Lung microvascular endothelial cell (primary cell): ENCODE measurements at regions not wholly inside any gene's neighbourhood (a gene's known extent, or its start where the extent isn't known, plus 50 kb on each side); places are given as distances from the start of the nearest gene placed in this dataset.
"Not testable (repeated sequence)": the region's sequence is repeated elsewhere in the genome, so short reads cannot be mapped to it uniquely, and the experiment has no call there.

ENCODE experiments used
- DNase-seq, 2 donors: peaks; one replicate each; pipeline versions ENCODE4 v3.0.0 to v3.0.0-alpha.2; 2010; ENCODE audit warnings: low read depth in 2 of 2

DNA sequence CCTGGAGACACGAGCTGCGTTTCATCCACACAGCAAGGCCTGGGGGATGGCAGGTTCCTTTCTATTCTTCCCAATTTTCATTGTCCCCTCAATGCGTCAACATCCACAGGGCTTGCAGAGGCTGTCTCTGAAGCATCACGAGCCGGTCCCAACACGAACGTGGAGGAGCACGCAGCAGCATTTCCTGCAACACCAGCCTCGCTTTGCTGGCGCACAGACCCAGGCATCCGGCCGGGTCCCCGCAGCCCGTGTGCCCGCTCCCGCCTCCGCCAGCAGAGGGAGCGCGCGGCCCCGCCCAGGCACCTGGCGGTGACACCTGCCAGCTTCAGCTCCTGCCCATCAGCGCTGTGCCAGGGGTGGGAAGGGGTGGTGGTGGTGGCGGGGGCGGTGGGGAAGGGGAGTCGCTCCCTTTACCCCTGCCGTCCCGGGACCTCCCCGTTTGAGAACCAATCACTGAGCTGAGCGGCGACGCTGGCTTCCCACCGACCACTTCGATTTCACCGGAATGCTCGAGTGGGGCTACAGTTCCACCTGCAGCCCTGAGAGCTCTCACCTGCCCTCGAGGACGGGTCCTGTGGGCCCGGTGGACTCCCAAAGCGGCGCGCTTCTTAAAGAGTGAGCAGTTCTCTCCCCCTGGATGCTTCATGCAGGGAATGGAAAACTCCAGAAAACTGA, 464.5 kb downstream of the ICE1 start:
- no peak for DNase-seq

DNA sequence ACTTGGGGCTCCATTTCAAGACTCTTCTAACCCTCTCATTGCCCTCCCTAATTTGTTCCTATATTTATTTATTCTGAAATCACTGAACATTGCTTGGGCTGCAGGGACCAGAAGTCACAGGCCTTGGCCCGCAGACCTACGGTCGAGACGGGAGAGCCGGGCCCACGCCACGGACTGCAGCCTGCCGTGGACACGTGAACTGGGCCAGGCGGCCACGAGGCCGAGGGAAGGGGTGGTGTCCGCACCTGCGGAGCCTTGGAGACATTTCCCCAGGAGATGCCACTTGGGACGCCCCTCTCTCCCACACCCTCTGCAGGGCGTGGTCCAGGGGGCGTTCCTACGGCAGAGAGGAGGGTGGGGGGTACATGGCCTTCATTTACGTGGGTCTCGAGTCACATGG, 463.9 kb downstream of the ICE1 start:
- no peak for DNase-seq

DNA sequence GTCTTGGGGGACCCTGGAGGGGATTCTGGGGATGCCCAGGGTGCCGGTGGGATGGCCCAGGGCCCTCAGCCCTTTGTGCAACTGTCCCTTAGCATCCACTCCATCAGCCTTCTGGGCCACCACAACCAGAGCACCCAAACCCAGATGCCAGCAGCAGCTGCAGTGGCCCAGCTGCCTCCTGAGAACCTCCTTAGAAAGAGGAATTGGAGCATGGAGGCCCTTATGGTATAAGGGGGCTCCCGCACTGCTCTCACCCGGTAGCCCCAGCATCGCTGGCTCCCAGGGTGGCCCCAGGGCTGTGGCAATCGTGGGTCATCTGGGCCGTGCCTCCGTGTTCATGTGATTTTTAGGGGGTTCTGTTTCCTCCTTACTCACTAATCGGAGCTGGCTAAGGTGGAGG, 463.3 kb downstream of the ICE1 start:
- DNase-seq = no peak

DNA sequence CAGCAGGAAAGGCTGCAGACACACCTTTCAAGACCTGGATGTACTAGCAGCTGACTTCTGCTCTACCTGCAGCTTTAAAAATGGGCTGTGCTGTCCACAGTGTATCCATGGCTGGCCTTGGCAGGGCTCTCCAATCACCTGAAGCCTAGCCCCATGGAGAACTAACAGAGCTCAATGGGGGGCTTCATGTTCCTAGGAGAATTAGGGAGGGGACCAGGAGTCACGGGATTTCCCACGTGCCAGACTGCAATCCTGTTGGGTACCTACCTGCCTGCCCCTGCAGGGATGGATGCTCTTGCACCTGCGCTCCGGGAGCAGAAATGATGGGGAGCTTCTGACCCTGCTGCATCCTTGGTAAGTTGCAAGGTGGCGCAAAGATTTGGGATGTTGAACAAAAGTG, 462.1 kb downstream of the ICE1 start:
- DNase-seq = no peak

DNA sequence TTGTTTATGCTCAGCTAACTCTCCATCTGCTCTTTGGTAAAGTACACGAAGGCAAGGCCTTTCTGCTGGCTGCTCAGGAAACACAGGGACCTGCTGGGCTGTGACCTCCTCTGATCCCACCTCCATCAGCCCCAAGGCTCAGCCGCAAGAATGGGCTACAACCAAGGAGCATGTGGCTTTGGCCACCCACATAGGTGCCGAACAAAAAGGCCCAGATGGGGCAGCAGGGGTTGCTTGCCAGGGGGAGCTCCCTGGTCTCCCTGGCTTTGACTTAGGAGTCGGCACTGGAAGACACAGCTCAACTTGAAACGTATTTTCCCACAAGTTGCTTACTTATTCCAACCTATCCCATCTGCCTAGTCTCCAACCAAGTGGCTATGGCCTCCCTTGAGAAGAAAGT, 461.1 kb downstream of the ICE1 start:
- no peak for DNase-seq

DNA sequence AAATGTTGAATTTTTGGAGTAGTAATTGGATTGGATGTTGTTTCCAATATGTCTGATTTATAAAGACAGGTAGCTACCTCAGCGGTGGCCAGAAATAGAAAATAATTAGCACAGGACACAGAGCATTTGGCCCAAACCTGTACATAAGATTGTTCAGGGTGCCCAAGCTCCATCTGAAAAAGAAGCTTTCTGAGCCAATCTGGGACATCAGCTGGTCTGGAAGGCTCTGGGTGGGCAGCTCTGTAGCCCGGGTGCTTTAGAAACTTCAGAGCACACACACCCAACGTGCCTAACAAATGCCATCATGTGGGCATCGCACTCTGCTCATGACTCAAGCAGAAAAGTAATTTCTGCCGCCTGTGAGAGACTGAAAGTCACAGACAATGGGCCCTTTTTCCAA, 460.7 kb downstream of the ICE1 start:
- no peak for DNase-seq

DNA sequence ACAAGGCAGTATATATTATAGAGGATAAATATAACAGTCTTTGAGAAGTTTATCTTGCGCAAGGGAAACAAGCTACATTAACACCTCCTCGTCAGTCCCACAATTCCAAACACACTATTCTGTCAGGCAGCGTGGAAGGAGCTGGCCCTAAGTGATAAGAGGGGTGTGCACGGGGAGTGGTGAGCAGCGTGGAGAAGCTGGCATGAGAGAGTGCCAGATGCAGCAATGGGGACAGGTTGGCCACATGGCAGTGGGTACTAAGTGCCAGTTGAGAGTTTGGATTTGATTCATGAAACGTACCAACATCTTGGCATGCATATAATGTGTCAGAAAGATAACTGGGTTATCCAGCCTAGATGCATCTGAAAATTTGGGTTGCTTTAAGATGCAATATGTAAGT, 460.2 kb downstream of the ICE1 start:
- DNase-seq = no peak

DNA sequence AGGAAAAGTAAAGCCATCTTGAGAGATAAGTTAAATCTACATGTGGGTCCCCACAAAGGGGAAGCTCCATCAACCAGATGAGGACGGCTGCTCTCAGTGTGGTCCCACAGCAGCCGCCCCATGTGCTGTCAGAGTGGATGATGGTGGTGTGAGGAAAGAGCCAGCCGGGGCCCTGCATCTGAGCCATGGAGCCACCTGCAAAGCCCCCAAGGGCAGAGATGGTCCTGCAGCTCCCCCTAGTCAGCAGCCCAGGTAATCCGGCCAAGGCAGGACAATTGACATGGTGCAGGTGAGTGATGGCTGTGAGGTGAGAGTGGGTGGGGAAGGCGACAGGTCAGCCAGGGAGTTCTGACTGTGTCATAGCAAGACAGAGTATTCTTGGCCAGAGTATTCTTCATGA, 458.8 kb downstream of the ICE1 start:
- no peak for DNase-seq

DNA sequence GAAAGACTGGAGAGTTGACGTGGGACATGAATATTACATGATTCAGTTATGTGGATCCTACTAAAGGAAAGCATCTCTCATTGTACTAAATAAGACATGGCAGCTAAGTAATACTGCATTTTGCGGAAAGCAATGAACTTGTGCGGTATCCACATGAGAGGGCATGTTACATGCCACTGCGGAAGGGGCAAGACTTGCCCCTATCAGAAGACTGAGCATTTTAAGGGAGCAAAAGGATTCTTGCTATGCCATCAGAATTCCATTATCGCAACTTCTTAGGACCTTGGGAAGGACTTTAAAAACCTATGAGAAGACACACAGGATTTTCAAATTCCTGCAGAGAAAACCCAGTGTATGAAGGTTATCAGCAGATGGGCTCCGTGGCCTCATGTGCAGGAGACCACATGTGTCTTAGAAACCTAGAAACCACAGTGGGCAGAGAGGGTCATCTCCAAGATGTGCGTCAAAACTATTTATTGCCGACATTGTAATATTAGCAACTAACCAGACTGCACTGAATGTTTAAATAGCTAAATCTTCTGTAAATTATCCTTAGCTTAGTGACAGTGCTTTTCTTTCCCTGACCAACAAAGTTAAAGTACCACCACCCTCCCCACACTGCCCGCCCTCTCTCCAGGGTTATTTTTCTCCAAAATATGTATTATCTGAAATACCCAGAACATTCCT, 457.7 kb downstream of the ICE1 start:
- DNase-seq = no peak

DNA sequence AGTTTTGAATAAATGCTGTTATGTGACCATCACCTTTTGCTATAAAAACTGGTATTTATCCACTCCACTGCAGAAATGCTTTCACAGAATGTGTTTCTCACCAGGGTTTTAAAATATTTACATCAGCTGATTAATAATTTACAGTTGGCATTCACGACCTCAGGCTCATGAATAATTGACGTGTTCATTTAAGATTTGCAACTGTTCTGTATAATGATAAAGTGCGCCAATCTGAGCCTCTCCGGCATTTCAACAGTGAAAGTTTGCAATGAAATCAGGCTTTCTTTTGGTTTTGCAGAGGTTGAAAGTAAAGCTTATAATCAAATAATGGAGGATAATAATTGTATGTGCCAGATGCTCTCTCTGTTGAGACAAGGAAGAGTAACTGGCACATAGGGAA, 434.9 kb downstream of the ICE1 start:
- no peak for DNase-seq

DNA sequence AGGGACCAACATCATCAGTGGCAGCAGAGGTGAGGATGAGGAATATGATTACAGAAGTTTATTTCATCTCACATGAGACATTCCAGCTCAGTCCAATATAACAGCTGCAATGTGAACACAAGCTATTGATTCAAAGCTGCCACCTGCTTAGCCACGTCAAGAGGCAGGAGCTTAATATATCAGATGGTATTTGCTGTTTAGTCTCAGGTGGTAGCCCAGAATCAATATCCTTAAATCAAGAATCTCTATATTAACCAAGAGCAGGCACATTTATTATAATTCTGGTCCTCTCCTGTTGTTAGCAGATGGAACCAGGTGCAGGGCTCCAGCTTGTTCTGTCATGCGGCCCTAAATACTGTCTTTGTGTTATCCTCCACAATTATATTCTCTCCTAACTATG, 431.6 kb downstream of the ICE1 start:
- DNase-seq = no peak

DNA sequence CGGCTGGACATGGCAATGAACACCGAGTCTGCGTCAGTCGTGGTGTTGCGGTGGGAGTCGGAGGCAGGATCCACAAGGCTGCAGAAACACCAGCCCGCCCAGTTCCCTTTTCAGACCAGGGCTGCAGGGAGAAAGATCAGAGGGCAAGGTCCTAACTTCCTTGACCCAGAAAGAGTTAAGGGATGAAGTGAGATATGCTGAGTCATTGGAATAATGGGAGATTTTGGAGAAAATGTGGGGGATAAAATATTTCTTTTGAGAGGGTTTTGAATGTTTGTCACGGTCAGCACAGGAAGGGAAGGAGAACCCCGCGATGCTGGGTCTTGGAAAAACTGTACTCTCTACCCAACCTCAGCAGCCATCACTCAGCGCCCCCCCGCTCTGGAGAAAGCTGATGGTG, 416.0 kb downstream of the ICE1 start:
- DNase-seq = no peak

DNA sequence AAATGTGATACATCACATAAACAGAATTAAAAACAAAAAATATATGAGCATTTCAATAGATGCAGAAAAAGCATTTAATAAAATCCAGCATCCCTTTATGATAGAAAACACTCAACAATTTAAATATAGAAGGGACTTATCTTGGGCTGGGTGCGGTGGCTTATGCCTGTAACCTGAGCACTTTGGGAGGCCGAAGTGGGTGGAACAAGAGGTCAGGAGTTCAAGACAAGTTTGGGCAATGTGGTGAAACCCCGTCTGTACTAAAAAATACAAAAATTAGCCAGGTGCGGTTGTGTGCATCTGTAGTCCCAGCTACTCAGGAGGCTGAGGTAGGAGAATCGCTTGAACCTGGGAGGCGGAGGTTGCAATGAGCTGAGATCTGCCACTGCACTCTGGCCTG, 409.1 kb downstream of the ICE1 start:
- not testable (repeated sequence) for DNase-seq

DNA sequence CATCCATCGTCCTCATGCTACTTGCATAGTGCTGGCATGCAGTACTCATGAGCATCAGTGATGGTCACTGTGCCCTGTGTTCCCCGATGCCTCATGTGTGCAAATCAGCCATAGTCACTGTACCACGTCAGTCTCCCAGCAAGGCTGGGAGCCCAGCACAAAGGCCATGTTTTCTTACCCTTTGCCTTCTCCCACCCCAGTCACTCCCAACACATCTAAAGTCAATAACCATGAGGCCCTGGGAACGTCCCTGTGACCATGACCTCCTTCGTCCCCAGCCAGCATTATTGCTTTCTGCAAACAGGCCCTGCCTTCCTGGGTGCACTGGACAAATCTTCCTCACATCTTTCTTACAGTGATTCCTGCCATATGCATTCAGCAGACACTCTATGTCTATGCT, 406.1 kb downstream of the ICE1 start:
- DNase-seq = no peak

DNA sequence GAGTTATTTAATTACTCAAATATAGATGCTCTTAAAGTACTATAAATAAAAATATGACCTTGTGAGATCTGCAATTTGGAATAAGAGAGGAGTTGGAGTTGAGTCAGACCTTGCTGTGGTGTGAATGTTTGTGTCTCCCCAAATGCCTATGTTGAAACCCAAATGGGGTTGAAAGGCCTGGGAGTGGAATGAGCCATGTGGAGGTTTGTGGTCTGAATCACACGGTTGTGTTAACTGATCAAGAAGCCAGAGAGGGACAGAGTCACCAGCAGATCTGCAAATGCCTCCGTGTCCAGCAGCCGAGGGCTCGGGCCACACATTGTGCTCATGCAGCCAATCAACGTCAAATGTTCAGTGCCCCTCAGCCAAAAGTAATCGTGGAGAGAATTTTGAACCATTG, 404.4 kb downstream of the ICE1 start:
- no peak for DNase-seq

DNA sequence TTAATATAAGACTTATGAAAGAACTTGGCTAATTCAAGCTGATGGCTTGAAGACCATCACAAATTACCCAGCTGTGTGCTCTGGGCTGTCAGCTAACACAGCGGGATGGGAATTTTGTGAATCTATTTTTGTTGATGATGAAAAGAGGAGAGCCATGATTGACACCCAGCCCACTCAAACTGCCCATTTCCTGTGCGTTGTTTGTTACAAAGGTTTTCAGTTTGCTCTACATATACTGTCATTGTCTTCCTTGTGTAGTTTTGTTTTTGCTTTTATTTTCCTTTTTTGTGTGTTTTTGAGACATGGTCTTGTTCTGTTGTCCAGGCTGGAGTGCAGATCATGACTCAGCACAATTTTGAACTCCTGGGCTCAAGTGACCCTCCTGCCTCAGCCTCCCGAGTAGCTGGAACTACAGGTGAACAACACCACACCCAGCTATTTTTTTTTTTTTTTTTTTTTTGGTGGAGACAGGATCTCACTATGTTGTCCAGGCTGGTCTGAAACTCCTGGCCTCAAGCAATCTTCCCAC, 400.3 kb downstream of the ICE1 start:
- no peak for DNase-seq

DNA sequence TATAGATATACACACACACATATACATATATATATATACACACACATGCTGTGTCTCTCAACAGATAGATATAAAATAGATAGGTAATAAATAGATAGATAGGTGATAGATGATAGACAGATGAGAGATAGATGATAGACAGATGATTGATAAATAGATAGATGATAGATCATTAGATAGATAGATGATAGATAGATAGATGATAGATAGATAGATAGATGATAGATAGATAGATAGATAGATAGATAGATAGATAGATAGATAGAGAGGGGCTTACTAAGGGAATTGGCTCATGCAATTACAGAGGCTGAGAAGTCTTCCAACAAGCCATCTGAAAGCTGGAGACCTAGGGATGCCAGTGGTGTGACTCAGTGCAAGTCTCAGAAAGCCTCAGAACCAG, 394.5 kb downstream of the ICE1 start:
- DNase-seq = no peak

DNA sequence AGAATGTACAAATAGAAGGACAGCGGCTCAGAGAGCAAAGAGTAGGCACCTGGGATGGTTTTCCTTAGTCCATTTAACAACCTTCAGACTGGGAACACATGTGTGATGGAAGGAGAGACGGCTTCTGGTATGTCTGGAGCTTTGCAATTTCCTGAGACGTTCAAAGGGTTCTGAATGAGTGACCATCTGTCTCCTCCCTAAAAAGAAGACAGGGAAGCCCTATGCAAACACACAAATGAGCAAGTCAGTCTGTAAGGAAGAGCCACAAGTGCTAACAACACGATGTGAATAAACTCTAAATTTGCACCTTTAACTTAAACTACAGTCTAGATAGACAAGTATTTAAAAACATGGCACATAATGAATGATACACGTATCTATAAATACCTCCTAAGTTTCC, 391.0 kb downstream of the ICE1 start:
- DNase-seq = no peak

DNA sequence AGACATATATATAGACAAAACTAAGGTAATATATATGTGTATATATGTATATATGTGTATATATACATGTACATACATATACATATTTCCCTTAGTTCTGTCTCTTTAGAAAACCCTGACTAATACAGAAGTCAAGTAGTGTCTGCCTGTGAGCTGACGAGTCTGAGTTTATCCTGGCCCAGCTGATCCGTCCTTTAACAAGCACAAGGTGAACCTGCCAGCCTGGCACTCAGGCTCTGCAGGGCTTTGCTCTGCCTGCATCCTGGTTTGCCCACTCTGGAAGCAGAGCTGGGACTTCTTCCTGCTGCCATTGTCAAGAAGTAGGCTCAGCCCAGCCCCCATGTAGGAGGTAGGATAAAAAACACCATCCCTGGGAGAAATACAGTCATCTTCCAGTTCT, 388.0 kb downstream of the ICE1 start:
- no peak for DNase-seq

DNA sequence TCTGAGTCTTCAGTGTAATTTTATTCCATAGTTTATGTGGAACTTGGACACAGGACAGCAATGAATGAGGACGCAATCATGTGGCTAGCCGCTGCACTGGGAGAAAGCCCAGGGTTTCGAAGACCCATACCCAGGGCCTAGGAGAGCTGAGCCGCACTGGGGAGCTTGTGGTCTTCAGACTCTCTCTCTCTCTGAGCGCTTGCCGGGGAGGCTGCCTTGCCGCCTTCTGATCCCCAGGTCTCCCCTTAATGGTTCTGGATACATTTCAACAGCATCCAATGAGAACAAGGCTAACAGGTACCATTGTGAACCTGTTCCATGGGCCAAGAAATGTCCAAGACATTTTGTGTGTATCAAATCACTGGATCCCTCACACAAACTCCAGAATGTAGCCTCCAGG, 383.4 kb downstream of the ICE1 start:
- no peak for DNase-seq

DNA sequence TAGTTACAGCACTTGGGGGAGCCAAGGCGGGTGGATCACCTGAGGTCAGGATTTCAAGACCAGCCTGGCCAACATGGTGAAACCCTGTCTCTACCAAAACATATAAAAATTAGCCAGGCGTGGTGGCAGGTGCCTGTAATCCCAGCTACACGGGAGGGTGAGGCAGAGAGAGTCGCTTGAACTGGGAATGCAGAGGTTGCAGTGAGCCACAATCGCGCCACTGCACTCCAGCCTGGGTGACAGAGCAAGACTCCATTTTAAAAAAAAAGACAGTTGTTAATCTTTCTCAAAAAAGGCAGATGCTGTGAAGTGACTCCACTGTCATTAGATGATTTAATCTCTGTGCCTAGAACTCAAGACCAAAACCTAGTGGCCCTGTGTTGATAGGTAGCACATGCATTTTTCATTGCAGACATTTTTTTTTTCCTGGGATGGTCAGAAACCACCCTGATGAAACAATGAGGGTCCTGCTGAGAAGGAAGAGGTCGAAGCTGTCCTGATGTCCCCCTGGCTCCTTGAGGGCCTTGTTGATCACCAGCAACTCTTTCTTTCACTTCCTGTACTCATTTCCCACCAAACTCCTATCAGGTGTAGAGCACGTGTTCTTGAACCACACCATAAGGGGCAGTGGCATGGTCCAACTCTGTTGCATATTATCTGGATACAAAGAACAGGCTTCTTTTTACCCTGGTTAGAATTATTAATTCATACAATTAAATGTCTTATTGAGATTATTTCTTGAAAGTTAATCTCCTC, 382.2 kb downstream of the ICE1 start:
- DNase-seq = no peak
